Fibroblast of villous mesenchyme (primary cell): ENCODE measurements at regions not wholly inside any gene's neighbourhood (a gene's known extent, or its start where the extent isn't known, plus 50 kb on each side); places are given as distances from the start of the nearest gene placed in this dataset.

Experiments used
- DNase-seq: peaks from one replicate; pipeline ENCODE4 v3.0.0-alpha.2; 2010; ENCODE audit warnings: low read depth
- H3K4me3 ChIP-seq: 2 replicates; pipeline ENCODE4 v1.5.1; 2011; ENCODE audit warnings: low read depth, mild to moderate bottlenecking, low read length
- TF ChIP-seq, protein P1 (sequence below): IDR thresholded peaks from 2 replicates; pipeline ENCODE4 v1.5.1; 2012; ENCODE audit warnings: low read depth, mild to moderate bottlenecking, low read length; ENCODE audit not compliant: insufficient read depth

GRCh38 chr14:85333841-85334240 lies 196.1 kb upstream of the FLRT2 start:
- TF ChIP-seq, protein P1, sequence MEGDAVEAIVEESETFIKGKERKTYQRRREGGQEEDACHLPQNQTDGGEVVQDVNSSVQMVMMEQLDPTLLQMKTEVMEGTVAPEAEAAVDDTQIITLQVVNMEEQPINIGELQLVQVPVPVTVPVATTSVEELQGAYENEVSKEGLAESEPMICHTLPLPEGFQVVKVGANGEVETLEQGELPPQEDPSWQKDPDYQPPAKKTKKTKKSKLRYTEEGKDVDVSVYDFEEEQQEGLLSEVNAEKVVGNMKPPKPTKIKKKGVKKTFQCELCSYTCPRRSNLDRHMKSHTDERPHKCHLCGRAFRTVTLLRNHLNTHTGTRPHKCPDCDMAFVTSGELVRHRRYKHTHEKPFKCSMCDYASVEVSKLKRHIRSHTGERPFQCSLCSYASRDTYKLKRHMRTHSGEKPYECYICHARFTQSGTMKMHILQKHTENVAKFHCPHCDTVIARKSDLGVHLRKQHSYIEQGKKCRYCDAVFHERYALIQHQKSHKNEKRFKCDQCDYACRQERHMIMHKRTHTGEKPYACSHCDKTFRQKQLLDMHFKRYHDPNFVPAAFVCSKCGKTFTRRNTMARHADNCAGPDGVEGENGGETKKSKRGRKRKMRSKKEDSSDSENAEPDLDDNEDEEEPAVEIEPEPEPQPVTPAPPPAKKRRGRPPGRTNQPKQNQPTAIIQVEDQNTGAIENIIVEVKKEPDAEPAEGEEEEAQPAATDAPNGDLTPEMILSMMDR: no peak
- DNase-seq: no peak
- no peak overlapping the region for H3K4me3 ChIP-seq

GRCh38 chr14:85334316-85334715 lies 195.6 kb upstream of the FLRT2 start:
- TF ChIP-seq, protein P1: no peak
- no peak for DNase-seq
- no peak overlapping the region for H3K4me3 ChIP-seq

- TF ChIP-seq, protein P1: no peak
- no peak overlapping the region for H3K4me3 ChIP-seq
These were observed 193.7 kb upstream of the FLRT2 start for GRCh38 chr14:85336257-85336656.

DNA sequence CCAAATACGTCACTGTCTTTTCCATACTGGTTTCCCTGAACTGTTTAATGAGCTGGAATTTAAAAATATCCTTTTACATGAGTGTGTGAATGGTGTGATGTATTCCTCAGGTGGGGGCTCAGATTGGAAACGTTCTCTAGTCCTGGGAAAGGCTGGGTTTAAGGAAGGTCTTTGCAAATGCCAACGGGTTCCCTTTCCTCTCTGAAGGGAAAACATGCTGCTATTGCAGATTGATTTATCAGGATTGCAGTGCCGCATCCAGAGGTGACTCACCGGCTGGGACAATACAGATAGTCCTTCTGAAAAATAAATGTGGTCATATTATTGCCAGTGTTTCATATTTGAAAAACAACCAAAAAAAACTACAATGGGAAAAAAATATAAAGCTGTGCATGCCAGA lies 193.1 kb upstream of the FLRT2 start:
- DNase-seq: no peak
- no peak overlapping the region for H3K4me3 ChIP-seq
- TF ChIP-seq, protein P1: no peak

More at GRCh38 chr14:85336257-85336656, 193.7 kb upstream of the FLRT2 start:
- DNase-seq: no peak

DNA sequence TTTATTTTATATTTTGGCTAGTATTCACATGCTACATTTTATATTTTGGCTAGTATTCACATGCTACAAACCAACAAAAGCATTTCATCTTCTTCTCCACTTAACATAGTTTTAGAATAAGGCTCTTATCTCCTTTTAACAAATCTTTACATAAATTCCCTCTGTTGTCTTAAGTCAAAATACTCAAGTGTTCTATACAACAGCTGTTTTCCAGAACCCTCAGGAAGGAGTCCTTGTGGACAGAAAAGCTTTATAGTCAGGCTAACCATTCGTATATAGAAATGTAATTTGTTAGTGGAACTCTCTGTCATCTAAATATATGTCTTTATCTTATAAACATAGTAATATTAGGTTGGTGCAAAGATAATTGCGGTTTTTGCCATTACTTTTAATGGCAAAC lies 191.0 kb upstream of the FLRT2 start:
- no peak overlapping the region for H3K4me3 ChIP-seq
- TF ChIP-seq, protein P1: no peak
- DNase-seq: no peak

DNA sequence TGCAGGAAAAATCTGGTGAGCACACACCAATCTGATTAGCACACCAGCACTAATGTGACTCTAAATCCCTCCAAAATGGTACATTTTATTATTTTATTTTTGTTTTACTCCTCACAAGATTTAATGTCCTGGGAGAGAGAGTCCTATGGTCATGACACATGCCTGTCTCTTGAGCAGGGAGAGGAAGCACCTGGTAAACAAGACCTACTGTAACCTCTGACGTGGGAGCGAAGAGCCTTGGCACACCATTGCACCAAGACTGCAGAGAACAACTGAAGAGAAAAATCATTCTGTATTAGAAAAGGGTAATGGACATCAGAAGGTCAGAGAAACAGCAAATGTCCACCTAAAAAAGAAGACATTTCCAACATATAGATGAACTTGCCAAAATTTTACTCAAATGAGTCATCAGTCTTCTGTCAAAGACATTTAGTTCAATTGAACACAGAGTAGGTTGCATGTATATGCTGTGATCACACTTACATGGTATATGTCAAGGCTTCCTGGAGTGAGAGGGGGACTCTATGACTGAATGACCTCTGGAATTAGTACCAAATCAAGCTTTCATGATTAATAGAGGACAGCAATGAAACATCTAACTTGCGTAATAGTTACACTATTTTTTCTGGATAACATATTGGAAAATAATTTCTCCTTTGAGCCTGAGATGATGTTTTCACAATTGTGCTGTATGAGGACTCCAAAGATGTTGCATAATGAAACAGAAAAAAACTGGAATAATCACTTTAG lies 186.9 kb upstream of the FLRT2 start:
- H3K4me3 ChIP-seq: no peak overlapping the region
- TF ChIP-seq, protein P1: no peak
- DNase-seq: no peak

DNA sequence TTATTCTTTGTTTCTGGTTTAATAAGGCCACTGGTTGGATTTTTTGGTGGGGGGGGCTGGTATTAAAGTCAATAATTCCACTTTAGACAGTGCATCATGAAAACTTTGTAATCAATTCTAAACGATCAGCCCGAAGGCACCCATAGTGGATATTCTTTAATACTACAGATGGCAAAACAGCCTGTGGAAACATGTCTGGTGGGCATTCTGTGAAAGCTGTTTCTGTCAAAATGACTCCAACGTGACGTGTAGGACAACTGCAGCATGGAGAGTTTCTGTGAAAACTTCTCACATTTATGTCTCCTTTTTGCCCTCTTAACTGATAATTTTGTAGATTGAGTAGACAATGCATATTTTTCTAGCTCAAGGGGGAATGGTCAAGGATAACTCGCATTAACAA lies 185.8 kb upstream of the FLRT2 start:
- no peak overlapping the region for H3K4me3 ChIP-seq
- no peak for DNase-seq
- TF ChIP-seq, protein P1: no peak
